ENCODE measurements at regions not wholly inside any gene's neighbourhood (a gene's known extent, or its start where the extent isn't known, plus 50 kb on each side); places are given as distances from the start of the nearest gene placed in this dataset.

DNA sequence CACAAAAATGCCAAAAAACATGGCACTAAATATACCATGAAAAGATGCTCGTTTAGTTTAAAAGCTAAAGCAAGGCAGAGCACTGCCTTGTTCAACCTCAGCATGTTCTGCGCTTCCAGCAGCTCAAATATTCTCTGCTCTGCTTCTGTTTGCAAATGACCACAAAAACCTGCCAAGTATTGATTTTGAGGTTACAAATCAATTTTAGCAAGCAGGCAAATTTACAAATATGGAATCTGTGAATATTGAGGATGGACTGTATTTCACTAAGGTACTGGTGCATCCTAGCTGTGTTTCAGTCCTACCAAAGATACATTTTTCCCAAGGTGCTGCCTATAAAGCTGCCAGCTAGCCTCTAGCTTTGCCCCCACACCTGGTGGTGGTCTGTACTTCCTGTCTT is 449.9 kb downstream of the PREX1 start (continued):
- TF ChIP-seq ZKSCAN1 (IDR thresholded peaks at IDR 0.05; ENCODE audit: low read length) (no peak), RFX3 (CRISPR knock-in tag; IDR thresholded peaks at IDR 0.05) (no peak), ELF4 (CRISPR knock-in tag; IDR thresholded peaks at IDR 0.05; ENCODE audit: borderline replicate concordance) (no peak), ZNF260 (CRISPR knock-in tag; IDR thresholded peaks at IDR 0.05; ENCODE audit: borderline replicate concordance, low read depth) (no peak), AKAP8 (CRISPR knock-in tag; IDR thresholded peaks at IDR 0.05) (no peak), HOXA9 (CRISPR knock-in tag; IDR thresholded peaks at IDR 0.05; ENCODE audit: borderline replicate concordance) (no peak), TEAD2 (CRISPR knock-in tag; IDR thresholded peaks at IDR 0.05) (no peak), DNMT1 (CRISPR knock-in tag; IDR thresholded peaks at IDR 0.05) (no peak), HMG20B (CRISPR knock-in tag; conservative IDR thresholded peaks at IDR 0.05) (peak; percentile 47; the same call in 1 of the 2 replicates), ZNF441 (CRISPR knock-in tag; IDR thresholded peaks at IDR 0.05; ENCODE audit: borderline replicate concordance) (no peak), ZNF550 (CRISPR knock-in tag; IDR thresholded peaks at IDR 0.05; ENCODE audit: borderline replicate concordance) (no peak), SP140L (CRISPR knock-in tag; IDR thresholded peaks at IDR 0.05; ENCODE audit: borderline replicate concordance) (no peak), SMAD3 (CRISPR knock-in tag; IDR thresholded peaks at IDR 0.05) (peak; percentile 58; the same call in 1 of the 2 replicates), PLRG1 (conservative IDR thresholded peaks at IDR 0.05) (no peak), ZEB1 (IDR thresholded peaks at IDR 0.05; ENCODE audit: insufficient replicate concordance, low read depth) (no peak)
- TF ChIP-seq, protein P1, sequence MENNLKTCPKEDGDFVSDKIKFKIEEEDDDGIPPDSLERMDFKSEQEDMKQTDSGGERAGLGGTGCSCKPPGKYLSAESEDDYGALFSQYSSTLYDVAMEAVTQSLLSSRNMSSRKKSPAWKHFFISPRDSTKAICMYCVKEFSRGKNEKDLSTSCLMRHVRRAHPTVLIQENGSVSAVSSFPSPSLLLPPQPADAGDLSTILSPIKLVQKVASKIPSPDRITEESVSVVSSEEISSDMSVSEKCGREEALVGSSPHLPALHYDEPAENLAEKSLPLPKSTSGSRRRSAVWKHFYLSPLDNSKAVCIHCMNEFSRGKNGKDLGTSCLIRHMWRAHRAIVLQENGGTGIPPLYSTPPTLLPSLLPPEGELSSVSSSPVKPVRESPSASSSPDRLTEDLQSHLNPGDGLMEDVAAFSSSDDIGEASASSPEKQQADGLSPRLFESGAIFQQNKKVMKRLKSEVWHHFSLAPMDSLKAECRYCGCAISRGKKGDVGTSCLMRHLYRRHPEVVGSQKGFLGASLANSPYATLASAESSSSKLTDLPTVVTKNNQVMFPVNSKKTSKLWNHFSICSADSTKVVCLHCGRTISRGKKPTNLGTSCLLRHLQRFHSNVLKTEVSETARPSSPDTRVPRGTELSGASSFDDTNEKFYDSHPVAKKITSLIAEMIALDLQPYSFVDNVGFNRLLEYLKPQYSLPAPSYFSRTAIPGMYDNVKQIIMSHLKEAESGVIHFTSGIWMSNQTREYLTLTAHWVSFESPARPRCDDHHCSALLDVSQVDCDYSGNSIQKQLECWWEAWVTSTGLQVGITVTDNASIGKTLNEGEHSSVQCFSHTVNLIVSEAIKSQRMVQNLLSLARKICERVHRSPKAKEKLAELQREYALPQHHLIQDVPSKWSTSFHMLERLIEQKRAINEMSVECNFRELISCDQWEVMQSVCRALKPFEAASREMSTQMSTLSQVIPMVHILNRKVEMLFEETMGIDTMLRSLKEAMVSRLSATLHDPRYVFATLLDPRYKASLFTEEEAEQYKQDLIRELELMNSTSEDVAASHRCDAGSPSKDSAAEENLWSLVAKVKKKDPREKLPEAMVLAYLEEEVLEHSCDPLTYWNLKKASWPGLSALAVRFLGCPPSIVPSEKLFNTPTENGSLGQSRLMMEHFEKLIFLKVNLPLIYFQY (CRISPR knock-in tag; IDR thresholded peaks at IDR 0.05; ENCODE audit: borderline replicate concordance) = no peak
- TF ChIP-seq, protein P2, sequence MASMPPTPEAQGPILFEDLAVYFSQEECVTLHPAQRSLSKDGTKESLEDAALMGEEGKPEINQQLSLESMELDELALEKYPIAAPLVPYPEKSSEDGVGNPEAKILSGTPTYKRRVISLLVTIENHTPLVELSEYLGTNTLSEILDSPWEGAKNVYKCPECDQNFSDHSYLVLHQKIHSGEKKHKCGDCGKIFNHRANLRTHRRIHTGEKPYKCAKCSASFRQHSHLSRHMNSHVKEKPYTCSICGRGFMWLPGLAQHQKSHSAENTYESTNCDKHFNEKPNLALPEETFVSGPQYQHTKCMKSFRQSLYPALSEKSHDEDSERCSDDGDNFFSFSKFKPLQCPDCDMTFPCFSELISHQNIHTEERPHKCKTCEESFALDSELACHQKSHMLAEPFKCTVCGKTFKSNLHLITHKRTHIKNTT (CRISPR knock-in tag; IDR thresholded peaks at IDR 0.05) = no peak
- TF ChIP-seq, protein P3, sequence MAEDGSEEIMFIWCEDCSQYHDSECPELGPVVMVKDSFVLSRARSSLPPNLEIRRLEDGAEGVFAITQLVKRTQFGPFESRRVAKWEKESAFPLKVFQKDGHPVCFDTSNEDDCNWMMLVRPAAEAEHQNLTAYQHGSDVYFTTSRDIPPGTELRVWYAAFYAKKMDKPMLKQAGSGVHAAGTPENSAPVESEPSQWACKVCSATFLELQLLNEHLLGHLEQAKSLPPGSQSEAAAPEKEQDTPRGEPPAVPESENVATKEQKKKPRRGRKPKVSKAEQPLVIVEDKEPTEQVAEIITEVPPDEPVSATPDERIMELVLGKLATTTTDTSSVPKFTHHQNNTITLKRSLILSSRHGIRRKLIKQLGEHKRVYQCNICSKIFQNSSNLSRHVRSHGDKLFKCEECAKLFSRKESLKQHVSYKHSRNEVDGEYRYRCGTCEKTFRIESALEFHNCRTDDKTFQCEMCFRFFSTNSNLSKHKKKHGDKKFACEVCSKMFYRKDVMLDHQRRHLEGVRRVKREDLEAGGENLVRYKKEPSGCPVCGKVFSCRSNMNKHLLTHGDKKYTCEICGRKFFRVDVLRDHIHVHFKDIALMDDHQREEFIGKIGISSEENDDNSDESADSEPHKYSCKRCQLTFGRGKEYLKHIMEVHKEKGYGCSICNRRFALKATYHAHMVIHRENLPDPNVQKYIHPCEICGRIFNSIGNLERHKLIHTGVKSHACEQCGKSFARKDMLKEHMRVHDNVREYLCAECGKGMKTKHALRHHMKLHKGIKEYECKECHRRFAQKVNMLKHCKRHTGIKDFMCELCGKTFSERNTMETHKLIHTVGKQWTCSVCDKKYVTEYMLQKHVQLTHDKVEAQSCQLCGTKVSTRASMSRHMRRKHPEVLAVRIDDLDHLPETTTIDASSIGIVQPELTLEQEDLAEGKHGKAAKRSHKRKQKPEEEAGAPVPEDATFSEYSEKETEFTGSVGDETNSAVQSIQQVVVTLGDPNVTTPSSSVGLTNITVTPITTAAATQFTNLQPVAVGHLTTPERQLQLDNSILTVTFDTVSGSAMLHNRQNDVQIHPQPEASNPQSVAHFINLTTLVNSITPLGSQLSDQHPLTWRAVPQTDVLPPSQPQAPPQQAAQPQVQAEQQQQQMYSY (CRISPR knock-in tag; IDR thresholded peaks at IDR 0.05) = no peak
- TF ChIP-seq, protein P4, sequence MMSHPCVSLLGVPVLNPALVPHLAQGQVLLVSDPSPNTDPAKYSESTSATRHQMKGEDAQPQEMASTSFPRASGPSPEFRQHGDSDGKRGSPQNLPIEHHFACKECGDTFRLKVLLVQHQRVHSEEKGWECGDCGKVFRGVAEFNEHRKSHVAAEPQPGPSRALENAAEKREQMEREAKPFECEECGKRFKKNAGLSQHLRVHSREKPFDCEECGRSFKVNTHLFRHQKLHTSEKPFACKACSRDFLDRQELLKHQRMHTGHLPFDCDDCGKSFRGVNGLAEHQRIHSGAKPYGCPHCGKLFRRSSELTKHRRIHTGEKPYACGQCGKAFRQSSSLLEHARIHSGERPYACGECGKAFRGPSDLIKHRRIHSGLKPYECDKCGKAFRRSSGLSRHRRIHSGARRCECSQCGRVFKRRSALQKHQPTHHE (CRISPR knock-in tag; IDR thresholded peaks at IDR 0.05; ENCODE audit: borderline replicate concordance) = no peak
- TF ChIP-seq, protein P5, sequence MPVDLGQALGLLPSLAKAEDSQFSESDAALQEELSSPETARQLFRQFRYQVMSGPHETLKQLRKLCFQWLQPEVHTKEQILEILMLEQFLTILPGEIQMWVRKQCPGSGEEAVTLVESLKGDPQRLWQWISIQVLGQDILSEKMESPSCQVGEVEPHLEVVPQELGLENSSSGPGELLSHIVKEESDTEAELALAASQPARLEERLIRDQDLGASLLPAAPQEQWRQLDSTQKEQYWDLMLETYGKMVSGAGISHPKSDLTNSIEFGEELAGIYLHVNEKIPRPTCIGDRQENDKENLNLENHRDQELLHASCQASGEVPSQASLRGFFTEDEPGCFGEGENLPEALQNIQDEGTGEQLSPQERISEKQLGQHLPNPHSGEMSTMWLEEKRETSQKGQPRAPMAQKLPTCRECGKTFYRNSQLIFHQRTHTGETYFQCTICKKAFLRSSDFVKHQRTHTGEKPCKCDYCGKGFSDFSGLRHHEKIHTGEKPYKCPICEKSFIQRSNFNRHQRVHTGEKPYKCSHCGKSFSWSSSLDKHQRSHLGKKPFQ (CRISPR knock-in tag; IDR thresholded peaks at IDR 0.05; ENCODE audit: insufficient replicate concordance) = no peak
